Testis (tissue), 2 donors: ENCODE measurements at regions not wholly inside any gene's neighbourhood (a gene's known extent, or its start where the extent isn't known, plus 50 kb on each side); places are given as distances from the start of the nearest gene placed in this dataset.

Source experiments
- DNase-seq: peaks from one replicate; pipeline ENCODE4 v3.0.0-alpha.2; 2019
- H3K27ac ChIP-seq, 2 donors: fragments of 200-600 bp; sonication (generic); one replicate each; pipeline ENCODE4 v1.5.1; 2019
- H3K27me3 ChIP-seq: fragments of 200-600 bp; sonication (generic); one replicate; pipeline ENCODE4 v1.5.1; 2019
- H3K36me3 ChIP-seq: fragments of 200-600 bp; sonication (generic); one replicate; pipeline ENCODE4 v1.5.1; 2017; ENCODE audit warnings: low read depth; ENCODE audit errors: missing control alignments
- H3K4me1 ChIP-seq: fragments of 200-600 bp; sonication (generic); one replicate; pipeline ENCODE4 v1.5.1; 2019
- H3K4me3 ChIP-seq, 2 donors: fragments of 200-600 bp; sonication (generic); one replicate each; pipeline ENCODE4 v1.5.1; 2017 to 2019
- H3K9me3 ChIP-seq: fragments of 200-600 bp; sonication (generic); one replicate; pipeline ENCODE4 v1.5.1; 2017
- CTCF ChIP-seq, 3 experiments: fragments of 450-650 bp in 2 of 3; fragments of 200-600 bp in 1 of 3; sonication (generic) in 1 of 3; IDR thresholded peaks; one replicate each; pipeline ENCODE4 v1.5.1; 2016 to 2019; ENCODE audit warnings: antibody characterized with exemption in 3 of 3, mild to moderate bottlenecking in 2 of 3, moderate library complexity in 1 of 3
- POLR2A ChIP-seq: fragments of 450-650 bp; IDR thresholded peaks from one replicate; pipeline ENCODE4 v1.6.1; 2017; ENCODE audit warnings: antibody characterized with exemption, mild to moderate bottlenecking, moderate library complexity
- WGBS, 2 donors: methylation state at CpG; one replicate each; pipeline ENCODE4 v1.1.5; 2018; 5-methylcytosine and 5-hydroxymethylcytosine counted together
- intact Hi-C: fragments of 100-400 bp; cut with DNase I; formaldehyde crosslinking; loops from one replicate; pipeline ENCODE4 v1.15.1; 2023; ENCODE audit warnings: low total_unique reads

- no peaks in the 10 kb centered on the region for H3K27me3 ChIP-seq
- 81 to 92% methylated on average over 3 of the region's 3 CpGs for WGBS, 2 donors
- no peaks in the 10 kb centered on the region for H3K36me3 ChIP-seq
- no peak overlapping the region for H3K27ac ChIP-seq
- H3K4me1 ChIP-seq = no peaks in the 10 kb centered on the region
- H3K4me3 ChIP-seq = no peak overlapping the region
- no peak for DNase-seq
- H3K9me3 ChIP-seq = no peaks in the 10 kb centered on the region
- no peak for TF ChIP-seq POLR2A
- no peak for TF ChIP-seq CTCF (IDR thresholded peaks at IDR 0.05)
- intact Hi-C loops = no loop called here
These were observed 70.7 kb upstream of the PSMA6 start for GRCh38 chr14:35221462-35221861.

- DNase-seq = no peak
- 87 to 90% methylated on average over 2 of the region's 2 CpGs for WGBS, 2 donors
- no peaks in the 10 kb centered on the region for H3K36me3 ChIP-seq
- no peaks in the 10 kb centered on the region for H3K27me3 ChIP-seq
- H3K4me3 ChIP-seq = no peak overlapping the region
- H3K27ac ChIP-seq = no peak overlapping the region
- intact Hi-C loops = no loop called here
- TF ChIP-seq POLR2A = no peak
- TF ChIP-seq CTCF (IDR thresholded peaks at IDR 0.05) = no peak
- no peaks in the 10 kb centered on the region for H3K9me3 ChIP-seq
- H3K4me1 ChIP-seq = no peaks in the 10 kb centered on the region
These were observed 69.9 kb upstream of the PSMA6 start for GRCh38 chr14:35222324-35222723.

GRCh38 chr14:35222872-35223466 lies 69.2 kb upstream of the PSMA6 start:
- TF ChIP-seq CTCF (IDR thresholded peaks at IDR 0.05) (no peak), POLR2A (no peak)
- Histone ChIP-seq H3K27ac (no peak overlapping the region), H3K36me3 (no peaks in the 10 kb centered on the region), H3K4me3 (no peak overlapping the region), H3K27me3 (no peaks in the 10 kb centered on the region), H3K9me3 (no peaks in the 10 kb centered on the region), H3K4me1 (no peaks in the 10 kb centered on the region)
- intact Hi-C loops = no loop called here
- no peak for DNase-seq
- WGBS, 2 donors = 91 to 93% methylated on average over 5 of the region's 5 CpGs

- DNase-seq = no peak
- Histone ChIP-seq H3K9me3 (no peaks in the 10 kb centered on the region), H3K4me1 (no peaks in the 10 kb centered on the region), H3K27me3 (no peaks in the 10 kb centered on the region), H3K4me3 (no peak overlapping the region), H3K36me3 (peaks cover 4% of the 10 kb centered on the region), H3K27ac (no peak overlapping the region)
- intact Hi-C loops = no loop called here
- TF ChIP-seq CTCF (IDR thresholded peaks at IDR 0.05) (no peak), POLR2A (no peak)
These were observed 68.3 kb upstream of the PSMA6 start for GRCh38 chr14:35223927-35224326.

- Histone ChIP-seq H3K27ac (no peak overlapping the region), H3K9me3 (no peaks in the 10 kb centered on the region), H3K4me3 (no peak overlapping the region), H3K27me3 (no peaks in the 10 kb centered on the region), H3K4me1 (no peaks in the 10 kb centered on the region), H3K36me3 (peaks cover 4% of the 10 kb centered on the region)
- DNase-seq = no peak
- intact Hi-C loops = no loop called here
- no peak for TF ChIP-seq CTCF (IDR thresholded peaks at IDR 0.05)
- TF ChIP-seq POLR2A = no peak
- 58 to 77% methylated on average over 2 of the region's 2 CpGs for WGBS, 2 donors
These were observed 67.6 kb upstream of the PSMA6 start for GRCh38 chr14:35224615-35225014.
